ENCODE measurements at regions not wholly inside any gene's neighbourhood (a gene's known extent, or its start where the extent isn't known, plus 50 kb on each side); places are given as distances from the start of the nearest gene placed in this dataset.

GRCh38 chr18:73421010-73421409 lies 553.2 kb upstream of the NETO1 start:
- no peak for TF ChIP-seq CTCF (IDR thresholded peaks at IDR 0.05)
- no peak for TF ChIP-seq POLR2A (IDR thresholded peaks at IDR 0.05)
